Smooth muscle cell (in vitro differentiated cells): ENCODE measurements at regions not wholly inside any gene's neighbourhood (a gene's known extent, or its start where the extent isn't known, plus 50 kb on each side); places are given as distances from the start of the nearest gene placed in this dataset.

ENCODE experiments used
- DNase-seq: peaks from one replicate; lab custom pipeline; 2025; ENCODE audit not compliant: unreplicated experiment; lab: John Stamatoyannopoulos, UW
- H2AFZ ChIP-seq: fragments of 200-600 bp; sonication (generic); 2 replicates; pipeline ENCODE4 v1.6.0; 2016; ENCODE audit warnings: antibody characterized with exemption, low read depth, mild to moderate bottlenecking
- H3F3A ChIP-seq: fragments of 200-600 bp; sonication (generic); 2 replicates; pipeline ENCODE4 v1.6.0; 2017; ENCODE audit warnings: antibody characterized with exemption, low read depth
- H3K27ac ChIP-seq: fragments of 200-600 bp; sonication (generic); 2 replicates; pipeline ENCODE4 v1.5.1; 2016; ENCODE audit warnings: low read depth, mild to moderate bottlenecking
- H3K27me3 ChIP-seq: fragments of 200-600 bp; sonication (generic); 2 replicates; pipeline ENCODE4 v1.6.1; 2016; ENCODE audit warnings: low read depth, mild to moderate bottlenecking
- H3K36me3 ChIP-seq: fragments of 200-600 bp; sonication (generic); 2 replicates; pipeline ENCODE4 v1.5.1; 2016; ENCODE audit warnings: low read depth
- H3K4me1 ChIP-seq: fragments of 200-600 bp; sonication (generic); 2 replicates; pipeline ENCODE4 v1.5.1; 2016; ENCODE audit warnings: low read depth
- H3K4me2 ChIP-seq: fragments of 200-600 bp; sonication (generic); 2 replicates; pipeline ENCODE4 v1.6.0; 2016; ENCODE audit warnings: mild to moderate bottlenecking
- H3K4me3 ChIP-seq: fragments of 200-600 bp; sonication (generic); 2 replicates; pipeline ENCODE4 v1.5.1; 2016; ENCODE audit warnings: mild to moderate bottlenecking
- H3K79me2 ChIP-seq: fragments of 200-600 bp; sonication (generic); 2 replicates; pipeline ENCODE4 v1.6.0; 2016; ENCODE audit warnings: low read depth, mild to moderate bottlenecking
- H3K9ac ChIP-seq: fragments of 200-600 bp; sonication (generic); 2 replicates; pipeline ENCODE4 v1.6.0; 2016; ENCODE audit warnings: low read depth
- H3K9me3 ChIP-seq: fragments of 200-600 bp; sonication (generic); replicated peaks from 2 replicates; pipeline ENCODE4 v1.5.1; 2016; ENCODE audit warnings: low read depth
- H4K20me1 ChIP-seq: fragments of 200-600 bp; sonication (generic); 2 replicates; pipeline ENCODE4 v1.6.0; 2016; ENCODE audit warnings: low read depth
- CTCF ChIP-seq: fragments of 200-600 bp; sonication (generic); IDR thresholded peaks from 2 replicates; pipeline ENCODE4 v1.5.1; 2017; ENCODE audit warnings: borderline replicate concordance, mild to moderate bottlenecking, antibody characterized with exemption; ENCODE audit not compliant: insufficient read depth, poor library complexity, severe bottlenecking
- WGBS: methylation state at CpG from one replicate; pipeline ENCODE4 v1.1.7; 2016; ENCODE audit warnings: low lambda C conversion rate; 5-methylcytosine and 5-hydroxymethylcytosine counted together

DNA sequence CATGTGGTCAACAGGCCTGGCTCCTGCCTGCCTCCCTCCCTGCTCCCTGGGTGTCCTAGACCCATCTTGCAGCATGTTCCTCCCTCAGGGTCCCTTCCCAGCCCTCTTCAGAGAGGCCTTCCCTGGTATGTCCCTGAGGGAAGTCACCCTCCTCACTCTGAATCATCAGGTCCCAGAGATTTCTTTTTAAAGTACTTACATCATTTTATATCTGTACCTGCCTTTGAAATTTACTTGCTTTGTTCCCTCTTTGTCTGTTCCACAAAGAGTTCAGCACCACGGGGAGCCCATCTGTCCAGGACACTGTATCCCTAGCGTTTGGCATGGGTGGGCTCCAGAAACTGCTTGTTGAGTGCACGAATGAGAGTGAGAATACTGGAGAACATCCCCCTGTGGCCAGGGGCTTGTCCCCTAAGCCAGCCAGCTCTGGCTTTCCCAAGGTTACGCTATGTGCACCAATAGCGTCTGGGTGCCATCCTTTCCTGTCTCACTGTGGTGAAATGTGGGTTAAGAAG lies 50.6 kb upstream of the IGFBP3 start:
- Histone ChIP-seq H3K9ac (no peak overlapping the region), H3K4me2 (no peak overlapping the region), H3K9me3 (no peaks in the 10 kb centered on the region), H2AFZ (no peak overlapping the region), H4K20me1 (no peaks in the 10 kb centered on the region), H3K79me2 (no peaks in the 10 kb centered on the region), H3K36me3 (no peaks in the 10 kb centered on the region), H3K4me1 (no peaks in the 10 kb centered on the region), H3K27me3 (no peaks in the 10 kb centered on the region), H3K27ac (peak overlapping the region; percentile 82), H3K4me3 (no peak overlapping the region), H3F3A (peaks cover 6% of the 10 kb centered on the region)
- no peak for DNase-seq
- 96% methylated on average over 5 of the region's 5 CpGs for WGBS
- no peak for TF ChIP-seq CTCF

DNA sequence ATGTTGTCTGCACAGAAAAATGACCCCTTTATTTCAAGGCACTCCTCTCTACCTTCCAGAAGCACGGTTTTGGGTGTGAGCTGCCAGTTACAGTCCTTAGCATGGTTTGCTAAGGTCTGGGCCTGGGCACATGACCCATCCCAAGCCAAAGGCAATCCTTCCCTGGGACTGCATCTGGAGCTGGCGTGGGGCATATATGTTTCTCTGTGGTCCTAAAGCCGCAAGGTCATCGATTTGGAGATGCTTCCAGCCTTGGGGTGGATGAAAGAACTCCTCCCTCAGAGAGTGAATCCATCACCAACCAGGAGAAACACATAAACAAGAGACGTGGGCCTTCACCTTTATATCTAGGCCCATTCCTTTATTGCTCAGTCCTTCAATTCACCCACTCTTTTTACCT lies 50.1 kb upstream of the IGFBP3 start:
- Histone ChIP-seq H2AFZ (peak overlapping the region; percentile 63), H3K27ac (peak overlapping the region; percentile 82), H3K4me1 (no peaks in the 10 kb centered on the region), H4K20me1 (no peaks in the 10 kb centered on the region), H3K9ac (no peak overlapping the region), H3K4me2 (no peak overlapping the region), H3K4me3 (no peak overlapping the region), H3K36me3 (no peaks in the 10 kb centered on the region), H3K79me2 (no peaks in the 10 kb centered on the region), H3F3A (peaks cover 6% of the 10 kb centered on the region), H3K27me3 (no peaks in the 10 kb centered on the region), H3K9me3 (no peaks in the 10 kb centered on the region)
- DNase-seq = no peak
- TF ChIP-seq CTCF = no peak
- WGBS = 96% methylated on average over 5 of the region's 5 CpGs
